ENCODE measurements at regions not wholly inside any gene's neighbourhood (a gene's known extent, or its start where the extent isn't known, plus 50 kb on each side); places are given as distances from the start of the nearest gene placed in this dataset.

DNA sequence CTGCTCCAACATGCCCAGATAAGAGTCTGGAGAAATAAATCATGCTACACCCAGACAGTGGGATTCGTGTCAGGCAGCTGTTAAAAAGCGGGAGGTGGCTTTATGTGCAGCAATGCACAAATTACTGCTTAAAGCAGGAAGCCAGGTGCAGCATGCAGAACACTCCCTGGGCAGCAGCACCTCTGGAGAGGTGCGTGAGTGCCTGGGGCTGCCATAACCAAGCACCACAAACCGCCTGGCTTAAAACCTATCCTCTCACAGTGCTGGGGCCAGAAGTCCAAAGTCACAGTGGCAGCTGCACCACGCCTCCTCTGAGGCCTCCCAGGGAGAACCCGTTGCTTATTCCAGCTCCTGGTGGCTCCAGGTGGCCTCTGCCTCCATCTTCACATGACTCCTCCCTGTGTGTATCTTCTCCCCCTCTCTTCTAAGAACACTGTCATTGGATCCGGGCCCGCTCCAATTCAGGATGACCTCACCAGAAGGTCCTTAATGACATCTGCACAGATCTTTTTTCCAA is 115.6 kb downstream of the SIK1 start:
- no peak for FAIRE-seq
- Histone ChIP-seq H3K4me1 (peaks cover 28% of the 10 kb centered on the region), H3K9me3 (no peaks in the 10 kb centered on the region), H3K4me2 (no peak overlapping the region), H3K4me3 (no peak overlapping the region), H3K27ac (peak overlapping the region in 1 of 2 experiments; percentile 53; a peak in 2 of 6 replicates)
- ATAC-seq: no peak
- TF ChIP-seq, protein P1, sequence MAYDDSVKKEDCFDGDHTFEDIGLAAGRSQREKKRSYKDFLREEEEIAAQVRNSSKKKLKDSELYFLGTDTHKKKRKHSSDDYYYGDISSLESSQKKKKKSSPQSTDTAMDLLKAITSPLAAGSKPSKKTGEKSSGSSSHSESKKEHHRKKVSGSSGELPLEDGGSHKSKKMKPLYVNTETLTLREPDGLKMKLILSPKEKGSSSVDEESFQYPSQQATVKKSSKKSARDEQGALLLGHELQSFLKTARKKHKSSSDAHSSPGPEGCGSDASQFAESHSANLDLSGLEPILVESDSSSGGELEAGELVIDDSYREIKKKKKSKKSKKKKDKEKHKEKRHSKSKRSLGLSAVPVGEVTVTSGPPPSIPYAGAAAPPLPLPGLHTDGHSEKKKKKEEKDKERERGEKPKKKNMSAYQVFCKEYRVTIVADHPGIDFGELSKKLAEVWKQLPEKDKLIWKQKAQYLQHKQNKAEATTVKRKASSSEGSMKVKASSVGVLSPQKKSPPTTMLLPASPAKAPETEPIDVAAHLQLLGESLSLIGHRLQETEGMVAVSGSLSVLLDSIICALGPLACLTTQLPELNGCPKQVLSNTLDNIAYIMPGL (CRISPR knock-in tag; IDR thresholded peaks at IDR 0.05; ENCODE audit: borderline replicate concordance): no peak
- TF ChIP-seq TP53 (CRISPR knock-in tag; IDR thresholded peaks at IDR 0.05): no peak
- no peak for TF ChIP-seq HES2 (IDR thresholded peaks at IDR 0.05)
- no peak for TF ChIP-seq FOXS1 (CRISPR knock-in tag; IDR thresholded peaks at IDR 0.05)
- no peak for TF ChIP-seq NFE2L2 (conservative IDR thresholded peaks at IDR 0.05; ENCODE audit: low read length)
- no peak for TF ChIP-seq FOSL2 (IDR thresholded peaks at IDR 0.05)
- no peak for TF ChIP-seq FOSL2 (CRISPR knock-in tag; IDR thresholded peaks at IDR 0.05)
- TF ChIP-seq PBX3 (IDR thresholded peaks at IDR 0.05): no peak
- TF ChIP-seq TFCP2L1 (CRISPR knock-in tag; IDR thresholded peaks at IDR 0.05): no peak
- TF ChIP-seq, protein P2, sequence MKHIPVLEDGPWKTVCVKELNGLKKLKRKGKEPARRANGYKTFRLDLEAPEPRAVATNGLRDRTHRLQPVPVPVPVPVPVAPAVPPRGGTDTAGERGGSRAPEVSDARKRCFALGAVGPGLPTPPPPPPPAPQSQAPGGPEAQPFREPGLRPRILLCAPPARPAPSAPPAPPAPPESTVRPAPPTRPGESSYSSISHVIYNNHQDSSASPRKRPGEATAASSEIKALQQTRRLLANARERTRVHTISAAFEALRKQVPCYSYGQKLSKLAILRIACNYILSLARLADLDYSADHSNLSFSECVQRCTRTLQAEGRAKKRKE (CRISPR knock-in tag; IDR thresholded peaks at IDR 0.05; ENCODE audit: low read depth): no peak
- TF ChIP-seq CBX8 (IDR thresholded peaks at IDR 0.05): no peak
- TF ChIP-seq MAZ (IDR thresholded peaks at IDR 0.05; ENCODE audit: borderline replicate concordance, low read depth, low read length): no peak
- no peak for TF ChIP-seq REST (IDR thresholded peaks at IDR 0.05)
- TF ChIP-seq NPAS2 (CRISPR knock-in tag; IDR thresholded peaks at IDR 0.05; ENCODE audit: borderline replicate concordance): no peak
- no peak for TF ChIP-seq KDM1A (IDR thresholded peaks at IDR 0.05; ENCODE audit: low read depth)
- no peak for TF ChIP-seq JUN (IDR thresholded peaks at IDR 0.05)
- no peak for TF ChIP-seq ZSCAN20 (CRISPR knock-in tag; IDR thresholded peaks at IDR 0.05)
- TF ChIP-seq BHLHE40 (IDR thresholded peaks at IDR 0.05; ENCODE audit: low read depth, low read length): no peak
- CTCF ChIA-PET: interaction anchor here (0.7 to 1.3 kb wide), 2 partner anchors 15 to 42 kb away, joined by 3 read pairs; no protein-coding TSS in a partner anchor
- POLR2A ChIA-PET: no interaction called here
- no peak for DNase-seq (ENCODE audit: low read depth in 1 of 2, low spot score in 1 of 2)
- 61% methylated on average over 7 of the region's 8 CpGs for WGBS (ENCODE audit: missing lambda C conversion rate)

DNA sequence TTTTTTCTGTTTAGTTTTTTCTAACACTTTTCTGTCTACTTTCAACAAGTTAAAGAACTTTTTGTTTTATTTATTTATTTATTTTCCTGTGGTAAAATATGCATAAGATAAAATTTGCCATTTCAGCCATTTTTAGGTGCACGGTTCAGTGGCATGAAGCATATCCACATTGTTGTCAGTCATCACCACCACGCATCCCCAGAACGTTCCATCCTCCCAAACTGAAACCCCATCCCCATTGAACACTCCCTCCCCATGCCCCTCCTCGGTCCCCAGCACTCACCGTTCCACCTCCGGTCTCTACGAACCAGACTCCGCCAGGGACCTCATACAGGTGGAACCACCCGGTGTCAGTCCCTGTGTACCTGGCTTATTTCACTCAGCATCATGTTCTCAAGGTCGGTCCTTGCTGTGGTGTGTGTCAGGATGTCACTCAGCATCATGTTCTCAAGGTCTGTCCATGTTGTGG is 118.1 kb downstream of the SIK1 start:
- POLR2A ChIA-PET: no interaction called here
- Histone ChIP-seq H3K9me3 (no peaks in the 10 kb centered on the region), H3K4me1 (peaks cover 30% of the 10 kb centered on the region), H3K4me2 (no peak overlapping the region), H3K4me3 (no peak overlapping the region), H3K27ac (peak overlapping the region; percentile 40 to 86; a peak in 2 of 6 replicates)
- no peak for ATAC-seq
- DNase-seq (ENCODE audit: low read depth in 1 of 2, low spot score in 1 of 2): no peak
- no peak for FAIRE-seq
- CTCF ChIA-PET: no interaction called here
- 86% methylated on average over 10 of the region's 10 CpGs for WGBS (ENCODE audit: missing lambda C conversion rate)
- no peak for TF ChIP-seq RNF2 (IDR thresholded peaks at IDR 0.05; ENCODE audit: borderline replicate concordance, low read depth)
- TF ChIP-seq GATA3 (IDR thresholded peaks at IDR 0.05; ENCODE audit: borderline replicate concordance): no peak
- TF ChIP-seq HES2 (IDR thresholded peaks at IDR 0.05): no peak
- TF ChIP-seq FOSL2 (IDR thresholded peaks at IDR 0.05): no peak
- no peak for TF ChIP-seq FOSL2 (CRISPR knock-in tag; IDR thresholded peaks at IDR 0.05)
- no peak for TF ChIP-seq NR3C1 (IDR thresholded peaks at IDR 0.05)
- no peak for TF ChIP-seq SMC3 (IDR thresholded peaks at IDR 0.05)
- no peak for TF ChIP-seq REST (IDR thresholded peaks at IDR 0.05)
- TF ChIP-seq EP300 (IDR thresholded peaks at IDR 0.05): no peak
- TF ChIP-seq POLR2AphosphoS2 (conservative IDR thresholded peaks at IDR 0.05; ENCODE audit: low read length): no peak
